ENCODE measurements at regions not wholly inside any gene's neighbourhood (a gene's known extent, or its start where the extent isn't known, plus 50 kb on each side); places are given as distances from the start of the nearest gene placed in this dataset.

- H3K4me3 ChIP-seq (ENCODE audit: low read depth, low read length), result no peak overlapping the region
- POLR2A ChIA-PET, result no interaction called here
- CTCF ChIA-PET, result interaction anchor here (0.5 kb wide), 1 partner anchor 50 kb away, joined by 3 read pairs; no protein-coding TSS in a partner anchor
Measured at GRCh38 chr7:115526278-115526677, 504.3 kb downstream of the TFEC start.

GRCh38 chr7:115522174-115522573, 508.4 kb downstream of the TFEC start:
- Histone ChIP-seq H3K4me3 (ENCODE audit: low read depth, low read length) (no peak overlapping the region), H3K36me3 (ENCODE audit: control insufficient read depth in 2 of 2, insufficient read depth in 1 of 2, low read length in 2 of 2) (no peaks in the 10 kb centered on the region), H3K9me3 (ENCODE audit: control insufficient read depth, insufficient read depth, low read depth, low read length) (no peaks in the 10 kb centered on the region), H3K27ac (ENCODE audit: extremely low read depth, low read depth, low read length) (no peak overlapping the region), H3K4me1 (ENCODE audit: control insufficient read depth, insufficient read depth, low read length) (no peaks in the 10 kb centered on the region)
- POLR2A ChIA-PET, result no interaction called here
- TF ChIP-seq ZNF501 (tag by site-specific recombination; IDR thresholded peaks at IDR 0.05) (no peak), ZNF585B (tag by site-specific recombination; IDR thresholded peaks at IDR 0.05) (peak; percentile 98), TRIM28 (IDR thresholded peaks at IDR 0.05; ENCODE audit: borderline replicate concordance, low read length) (peak; percentile 91; the same call in 1 of the 2 replicates), KLF1 (tag by site-specific recombination; IDR thresholded peaks at IDR 0.05) (no peak), ZNF37A (tag by site-specific recombination; IDR thresholded peaks at IDR 0.05) (no peak), SETDB1 (IDR thresholded peaks at IDR 0.05; ENCODE audit: insufficient read length, low read length) (peak; percentile 76), ZNF140 (tag by site-specific recombination; IDR thresholded peaks at IDR 0.05) (no peak)
- CTCF ChIA-PET, result no interaction called here

More at GRCh38 chr7:115526278-115526677, 504.3 kb downstream of the TFEC start:
- TF ChIP-seq OSR2 (tag by site-specific recombination; IDR thresholded peaks at IDR 0.05) (no peak), ZNF274 (IDR thresholded peaks at IDR 0.05; ENCODE audit: low read length) (no peak), ZNF274 (tag by site-specific recombination; IDR thresholded peaks at IDR 0.05; ENCODE audit: borderline replicate concordance) (no peak), IKZF3 (tag by site-specific recombination; IDR thresholded peaks at IDR 0.05) (no peak), ATF2 (tag by site-specific recombination; IDR thresholded peaks at IDR 0.05; ENCODE audit: low read depth) (no peak), ZNF571 (tag by site-specific recombination; IDR thresholded peaks at IDR 0.05) (no peak), ZNF324 (tag by site-specific recombination; IDR thresholded peaks at IDR 0.05) (no peak), RBAK (tag by site-specific recombination; IDR thresholded peaks at IDR 0.05) (no peak), ZNF548 (tag by site-specific recombination; IDR thresholded peaks at IDR 0.05) (no peak)
- no peak overlapping the region for H3K27ac ChIP-seq (ENCODE audit: extremely low read depth, low read depth, low read length)
- no peaks in the 10 kb centered on the region for H3K9me3 ChIP-seq (ENCODE audit: control insufficient read depth, insufficient read depth, low read depth, low read length)
- H3K4me1 ChIP-seq (ENCODE audit: control insufficient read depth, insufficient read depth, low read length), result no peaks in the 10 kb centered on the region
- H3K36me3 ChIP-seq (ENCODE audit: control insufficient read depth in 2 of 2, insufficient read depth in 1 of 2, low read length in 2 of 2), result no peaks in the 10 kb centered on the region

GRCh38 chr7:115516341-115516740, 514.2 kb downstream of the TFEC start:
- no peak overlapping the region for H3K27ac ChIP-seq (ENCODE audit: extremely low read depth, low read depth, low read length)
- no peaks in the 10 kb centered on the region for H3K9me3 ChIP-seq (ENCODE audit: control insufficient read depth, insufficient read depth, low read depth, low read length)
- H3K4me3 ChIP-seq (ENCODE audit: low read depth, low read length), result no peak overlapping the region
- POLR2A ChIA-PET, result no interaction called here
- CTCF ChIA-PET, result interaction anchor here (0.5 kb wide), 1 partner anchor 113 kb away, joined by 3 read pairs; no protein-coding TSS in a partner anchor
- H3K36me3 ChIP-seq (ENCODE audit: control insufficient read depth in 2 of 2, insufficient read depth in 1 of 2, low read length in 2 of 2), result no peaks in the 10 kb centered on the region
- TF ChIP-seq ZNF18 (tag by site-specific recombination; IDR thresholded peaks at IDR 0.05), result no peak
- no peaks in the 10 kb centered on the region for H3K4me1 ChIP-seq (ENCODE audit: control insufficient read depth, insufficient read depth, low read length)

- Histone ChIP-seq H3K4me1 (ENCODE audit: control insufficient read depth, insufficient read depth, low read length) (no peaks in the 10 kb centered on the region), H3K27ac (ENCODE audit: extremely low read depth, low read depth, low read length) (no peak overlapping the region), H3K4me3 (ENCODE audit: low read depth, low read length) (no peak overlapping the region), H3K9me3 (ENCODE audit: control insufficient read depth, insufficient read depth, low read depth, low read length) (no peaks in the 10 kb centered on the region), H3K36me3 (ENCODE audit: control insufficient read depth in 2 of 2, insufficient read depth in 1 of 2, low read length in 2 of 2) (no peaks in the 10 kb centered on the region)
- ChIA-PET POLR2A (no interaction called here), CTCF (no interaction called here)
- TF ChIP-seq HIC1 (tag by site-specific recombination; IDR thresholded peaks at IDR 0.05) (no peak), SP3 (tag by site-specific recombination; IDR thresholded peaks at IDR 0.05) (no peak), ZSCAN16 (tag by site-specific recombination; IDR thresholded peaks at IDR 0.05) (no peak), ZNF302 (tag by site-specific recombination; IDR thresholded peaks at IDR 0.05; ENCODE audit: low read depth) (no peak), ZNF350 (tag by site-specific recombination; IDR thresholded peaks at IDR 0.05) (no peak), ZNF366 (tag by site-specific recombination; conservative IDR thresholded peaks at IDR 0.05) (no peak), ZNF169 (tag by site-specific recombination; IDR thresholded peaks at IDR 0.05) (no peak), KLF9 (tag by site-specific recombination; IDR thresholded peaks at IDR 0.05; ENCODE audit: low read depth) (no peak), ZNF837 (tag by site-specific recombination; IDR thresholded peaks at IDR 0.05) (no peak), EGR2 (tag by site-specific recombination; IDR thresholded peaks at IDR 0.05; ENCODE audit: low read depth) (no peak), OVOL3 (tag by site-specific recombination; IDR thresholded peaks at IDR 0.05) (no peak)
Measured at GRCh38 chr7:115511330-115511729, 519.2 kb downstream of the TFEC start.
